ENCODE measurements at regions not wholly inside any gene's neighbourhood (a gene's known extent, or its start where the extent isn't known, plus 50 kb on each side); places are given as distances from the start of the nearest gene placed in this dataset.

- TF ChIP-seq CTCF (IDR thresholded peaks at IDR 0.05) (no peak), NFYB (CRISPR knock-in tag; conservative IDR thresholded peaks at IDR 0.05; ENCODE audit: low read depth) (no peak), ATF3 (CRISPR knock-in tag; conservative IDR thresholded peaks at IDR 0.05) (no peak), SP1 (CRISPR knock-in tag; conservative IDR thresholded peaks at IDR 0.05) (no peak), SMAD4 (CRISPR knock-in tag; IDR thresholded peaks at IDR 0.05) (no peak), ZNF138 (CRISPR knock-in tag; conservative IDR thresholded peaks at IDR 0.05) (no peak), ELF4 (CRISPR knock-in tag; IDR thresholded peaks at IDR 0.05; ENCODE audit: low read depth) (no peak), ARID4B (CRISPR knock-in tag; IDR thresholded peaks at IDR 0.05; ENCODE audit: borderline replicate concordance) (no peak), CREB1 (CRISPR knock-in tag; IDR thresholded peaks at IDR 0.05) (no peak)
Observed at GRCh38 chr1:96964761-96965160, 243.2 kb downstream of the PTBP2 start.

All from WTC11 (cell line).